ENCODE measurements at regions not wholly inside any gene's neighbourhood (a gene's known extent, or its start where the extent isn't known, plus 50 kb on each side); places are given as distances from the start of the nearest gene placed in this dataset.

GRCh38 chr2:14552818-14553217, 79.7 kb upstream of the LRATD1 start:
- no peak overlapping the region for H3K27ac ChIP-seq (replicated peaks)

GRCh38 chr2:14554849-14555545, 77.5 kb upstream of the LRATD1 start:
- no peak for DNase-seq (ENCODE audit: low read depth in 1 of 2, low spot score in 1 of 2)
- no peak overlapping the region for H3K27ac ChIP-seq (replicated peaks)
- H3K27me3 ChIP-seq (ENCODE audit: insufficient read depth, poor library complexity, severe bottlenecking), result no peaks in the 10 kb centered on the region
- no peak for TF ChIP-seq SPI1 (IDR thresholded peaks at IDR 0.05; ENCODE audit: borderline replicate concordance, low read depth)
- no peak overlapping the region for H3K4me3 ChIP-seq (replicated peaks; ENCODE audit: insufficient read depth, low read length)

More at GRCh38 chr2:14552818-14553217, 79.7 kb upstream of the LRATD1 start:
- no peak overlapping the region for H3K4me3 ChIP-seq (replicated peaks; ENCODE audit: insufficient read depth, low read length)
- no peak for DNase-seq (ENCODE audit: low read depth in 1 of 2, low spot score in 1 of 2)
- TF ChIP-seq POLR2AphosphoS5 (IDR thresholded peaks at IDR 0.05; ENCODE audit: low read depth) (no peak), REST (IDR thresholded peaks at IDR 0.05; ENCODE audit: insufficient replicate concordance, low read depth) (no peak), CTCF (IDR thresholded peaks at IDR 0.05; ENCODE audit: insufficient read depth, low read length) (no peak), GABPA (IDR thresholded peaks at IDR 0.05; ENCODE audit: low read depth) (no peak), SPI1 (IDR thresholded peaks at IDR 0.05; ENCODE audit: borderline replicate concordance, low read depth) (no peak)
- H3K27me3 ChIP-seq (ENCODE audit: insufficient read depth, poor library complexity, severe bottlenecking), result no peaks in the 10 kb centered on the region

- Histone ChIP-seq H3K27me3 (ENCODE audit: insufficient read depth, poor library complexity, severe bottlenecking) (no peaks in the 10 kb centered on the region), H3K4me3 (replicated peaks; ENCODE audit: insufficient read depth, low read length) (no peak overlapping the region), H3K27ac (replicated peaks) (no peak overlapping the region)
- no peak for DNase-seq (ENCODE audit: low read depth in 1 of 2, low spot score in 1 of 2)
- TF ChIP-seq GABPA (IDR thresholded peaks at IDR 0.05; ENCODE audit: low read depth) (no peak), POLR2AphosphoS5 (IDR thresholded peaks at IDR 0.05; ENCODE audit: low read depth) (no peak)
Observed at GRCh38 chr2:14557111-14557510, 75.4 kb upstream of the LRATD1 start.

GRCh38 chr2:14557916-14558315, 74.6 kb upstream of the LRATD1 start:
- no peak for DNase-seq (ENCODE audit: low read depth in 1 of 2, low spot score in 1 of 2)
- TF ChIP-seq GABPA (IDR thresholded peaks at IDR 0.05; ENCODE audit: low read depth), result no peak
- TF ChIP-seq REST (IDR thresholded peaks at IDR 0.05; ENCODE audit: insufficient replicate concordance, low read depth), result no peak
- no peak for TF ChIP-seq SPI1 (IDR thresholded peaks at IDR 0.05; ENCODE audit: borderline replicate concordance, low read depth)
- TF ChIP-seq POLR2AphosphoS5 (IDR thresholded peaks at IDR 0.05; ENCODE audit: low read depth), result no peak
- TF ChIP-seq CTCF (IDR thresholded peaks at IDR 0.05; ENCODE audit: insufficient read depth, low read length), result no peak
- H3K27me3 ChIP-seq (ENCODE audit: insufficient read depth, poor library complexity, severe bottlenecking), result no peaks in the 10 kb centered on the region
- no peak overlapping the region for H3K4me3 ChIP-seq (replicated peaks; ENCODE audit: insufficient read depth, low read length)
- H3K27ac ChIP-seq (replicated peaks), result no peak overlapping the region
